HFF-Myc (cell line): ENCODE measurements at regions not wholly inside any gene's neighbourhood (a gene's known extent, or its start where the extent isn't known, plus 50 kb on each side); places are given as distances from the start of the nearest gene placed in this dataset.

ENCODE experiments used
- DNase-seq: peaks from one replicate; pipeline ENCODE4 v3.0.0-alpha.2; 2011; ENCODE audit warnings: low read depth; ENCODE audit errors: extremely low read depth
- H3K4me3 ChIP-seq: replicated peaks from 2 replicates; pipeline ENCODE4 v1.5.1; 2011; ENCODE audit warnings: low read depth, mild to moderate bottlenecking, control low read depth, low read length
- CTCF ChIP-seq: IDR thresholded peaks from 2 replicates; pipeline ENCODE4 v1.5.1; 2012; ENCODE audit warnings: mild to moderate bottlenecking, low read depth, low read length, control low read depth; ENCODE audit errors: missing control alignments

DNA sequence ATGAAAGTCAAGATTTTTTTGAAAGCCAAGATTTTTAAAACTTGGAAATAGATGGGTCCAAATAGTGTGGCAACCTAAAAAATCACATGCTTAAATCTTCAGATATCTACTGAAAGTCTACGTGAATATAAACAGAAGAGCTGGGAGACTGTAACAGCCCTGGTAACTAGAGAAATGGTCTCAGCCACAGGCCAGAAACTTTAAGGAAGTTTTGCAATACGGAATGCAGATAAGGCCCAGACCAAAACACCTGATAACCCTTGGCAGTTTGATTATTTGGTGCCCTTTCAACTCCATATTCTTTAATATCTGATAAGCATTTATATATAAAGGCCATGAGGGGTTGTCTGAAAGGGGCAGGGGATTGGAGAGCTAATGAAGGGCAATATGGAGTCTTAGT is 537.3 kb upstream of the TGFBR2 start:
- H3K4me3 ChIP-seq = no peak overlapping the region
- TF ChIP-seq CTCF = no peak
- DNase-seq = no peak

GRCh38 chr3:30073040-30073439 is 533.4 kb upstream of the TGFBR2 start:
- no peak for TF ChIP-seq CTCF
- no peak for DNase-seq

DNA sequence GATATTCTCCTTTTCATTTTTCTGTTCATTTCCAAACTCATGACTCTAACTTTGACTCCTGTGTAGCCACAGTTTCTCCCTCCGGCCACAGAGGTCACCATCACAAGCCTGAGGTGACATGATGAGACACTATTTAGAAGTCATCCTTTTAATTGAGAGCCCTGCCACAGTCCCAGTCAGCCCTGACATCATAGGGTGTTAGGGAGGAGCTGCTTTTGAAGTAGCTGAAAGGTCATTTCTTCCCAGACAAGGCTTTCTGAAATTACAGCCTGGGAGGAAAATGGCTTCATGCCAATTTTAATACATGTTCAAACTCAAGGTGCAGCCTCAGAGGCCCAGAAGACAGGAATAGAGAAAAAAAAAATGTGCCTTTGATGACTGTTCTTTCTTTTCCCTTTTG is 532.8 kb upstream of the TGFBR2 start:
- TF ChIP-seq CTCF = no peak
- H3K4me3 ChIP-seq = no peak overlapping the region
- peak; percentile 2 for DNase-seq

More at GRCh38 chr3:30073040-30073439, 533.4 kb upstream of the TGFBR2 start:
- no peak overlapping the region for H3K4me3 ChIP-seq

- no peak for DNase-seq
- no peak for TF ChIP-seq CTCF
- H3K4me3 ChIP-seq = no peak overlapping the region
These were observed 530.9 kb upstream of the TGFBR2 start for GRCh38 chr3:30075514-30075913.

- no peak overlapping the region for H3K4me3 ChIP-seq
- no peak for DNase-seq
- no peak for TF ChIP-seq CTCF
These were observed 529.5 kb upstream of the TGFBR2 start for GRCh38 chr3:30076899-30077298.

DNA sequence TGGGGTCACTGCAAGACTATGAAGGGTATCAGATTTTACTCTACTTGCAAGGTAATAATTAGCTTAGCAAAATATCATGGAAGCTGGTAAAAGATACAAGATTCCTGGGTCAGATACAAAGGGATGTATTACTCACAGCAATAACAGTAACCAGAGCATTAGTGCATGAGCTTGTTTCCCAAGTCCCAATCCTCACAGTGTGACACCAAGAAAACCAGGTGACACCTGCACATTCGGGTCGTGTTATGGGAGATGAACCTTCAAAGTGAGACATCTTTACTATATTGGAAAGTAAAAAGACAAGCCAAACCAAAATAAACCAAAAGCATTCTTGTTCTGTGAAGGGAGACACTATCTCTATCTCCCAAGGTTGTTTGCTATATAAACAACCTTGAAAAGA is 528.7 kb upstream of the TGFBR2 start:
- no peak for DNase-seq
- no peak overlapping the region for H3K4me3 ChIP-seq
- TF ChIP-seq CTCF = no peak

GRCh38 chr3:30078736-30079135 is 527.7 kb upstream of the TGFBR2 start:
- H3K4me3 ChIP-seq = no peak overlapping the region
- no peak for TF ChIP-seq CTCF
- no peak for DNase-seq
